Hepatocyte (in vitro differentiated cells): ENCODE measurements at regions not wholly inside any gene's neighbourhood (a gene's known extent, or its start where the extent isn't known, plus 50 kb on each side); places are given as distances from the start of the nearest gene placed in this dataset.
A peak's percentile ranks its signal among the peaks of the same experiment; 100 is the strongest.

Experiments used
- DNase-seq: peaks from one replicate; pipeline ENCODE4 v3.0.0-alpha.2; 2016; ENCODE audit warnings: low spot score
- H2AFZ ChIP-seq: fragments of 200-600 bp; sonication (generic); 2 replicates; pipeline ENCODE4 v1.6.0; 2016; ENCODE audit warnings: antibody characterized with exemption, mild to moderate bottlenecking
- H3K27ac ChIP-seq: fragments of 200-600 bp; sonication (generic); 2 replicates; pipeline ENCODE4 v1.5.1; 2016; ENCODE audit warnings: mild to moderate bottlenecking
- H3K27me3 ChIP-seq: fragments of 200-600 bp; sonication (generic); 2 replicates; pipeline ENCODE4 v1.6.1; 2016
- H3K36me3 ChIP-seq: fragments of 200-600 bp; sonication (generic); replicated peaks from 2 replicates; pipeline ENCODE4 v1.5.1; 2016; ENCODE audit warnings: low read depth; ENCODE audit not compliant: insufficient read depth
- H3K4me1 ChIP-seq: fragments of 200-600 bp; sonication (generic); 2 replicates; pipeline ENCODE4 v1.5.1; 2016; ENCODE audit warnings: mild to moderate bottlenecking, moderate library complexity; ENCODE audit not compliant: insufficient read depth
- H3K4me2 ChIP-seq: fragments of 200-600 bp; sonication (generic); 2 replicates; pipeline ENCODE4 v1.6.0; 2016
- H3K4me3 ChIP-seq: fragments of 200-600 bp; sonication (generic); 2 replicates; pipeline ENCODE4 v1.5.1; 2016; ENCODE audit warnings: mild to moderate bottlenecking
- H3K79me2 ChIP-seq: fragments of 200-600 bp; sonication (generic); 2 replicates; pipeline ENCODE4 v1.6.0; 2017; ENCODE audit warnings: mild to moderate bottlenecking
- H3K9me2 ChIP-seq: fragments of 200-600 bp; sonication (generic); replicated peaks from 2 replicates; pipeline ENCODE4 v1.6.0; 2017; ENCODE audit warnings: mild to moderate bottlenecking; ENCODE audit not compliant: insufficient read depth
- H3K9me3 ChIP-seq: fragments of 200-600 bp; sonication (generic); 2 replicates; pipeline ENCODE4 v1.5.1; 2016; ENCODE audit warnings: low read depth, mild to moderate bottlenecking
- H4K20me1 ChIP-seq: fragments of 200-600 bp; sonication (generic); 2 replicates; pipeline ENCODE4 v1.6.0; 2016; ENCODE audit warnings: mild to moderate bottlenecking; ENCODE audit not compliant: insufficient read depth, poor library complexity, severe bottlenecking
- CTCF ChIP-seq: fragments of 200-600 bp; sonication (generic); IDR thresholded peaks from 2 replicates; pipeline ENCODE4 v1.5.1; 2016; ENCODE audit warnings: antibody characterized with exemption, mild to moderate bottlenecking; ENCODE audit not compliant: poor library complexity
- EZH2 ChIP-seq: fragments of 200-600 bp; sonication (generic); IDR thresholded peaks from 2 replicates; pipeline ENCODE4 v1.6.1; 2016; ENCODE audit warnings: antibody characterized with exemption, mild to moderate bottlenecking, borderline replicate concordance
- EZH2phosphoT487 ChIP-seq: fragments of 200-600 bp; sonication (generic); IDR thresholded peaks from one replicate; pipeline ENCODE4 v1.6.1; 2018; ENCODE audit warnings: antibody characterized with exemption, mild to moderate bottlenecking, low read depth, moderate library complexity; ENCODE audit not compliant: unreplicated experiment, severe bottlenecking
- WGBS: methylation state at CpG from one replicate; pipeline ENCODE4 v1.1.6; 2016; ENCODE audit warnings: low lambda C conversion rate; ENCODE audit errors: missing lambda C conversion rate; 5-methylcytosine and 5-hydroxymethylcytosine counted together

DNA sequence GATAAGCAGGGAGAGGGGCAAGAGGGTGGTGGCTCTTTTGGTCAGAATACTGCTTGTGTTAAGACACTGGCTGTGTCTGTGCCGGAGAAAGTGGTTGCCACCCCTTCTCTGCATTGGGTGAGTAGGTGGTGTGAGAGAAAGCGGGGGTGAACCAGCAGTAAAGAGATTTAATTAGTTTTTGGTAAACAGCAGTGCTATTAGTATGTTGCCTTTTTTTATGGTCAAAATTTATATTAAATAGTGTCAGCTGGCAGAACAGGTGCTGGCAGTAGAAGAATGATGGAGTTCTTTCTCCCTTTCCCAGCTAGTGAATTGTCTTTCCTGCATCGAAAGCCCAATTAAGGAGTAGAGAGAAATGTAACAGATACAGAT, 181.6 kb downstream of the LARP7 start:
- peak overlapping the region; percentile 54 for H2AFZ ChIP-seq
- no peaks in the 10 kb centered on the region for H3K27me3 ChIP-seq
- H3K4me1 ChIP-seq: no peaks in the 10 kb centered on the region
- TF ChIP-seq EZH2 (no peak), CTCF (no peak), EZH2phosphoT487 (no peak)
- 56% methylated on average over 3 of the region's 3 CpGs for WGBS
- no peaks in the 10 kb centered on the region for H3K9me2 ChIP-seq
- H3K27ac ChIP-seq: peak overlapping the region; percentile 52
- no peaks in the 10 kb centered on the region for H4K20me1 ChIP-seq
- peak overlapping the region; percentile 23 for H3K4me3 ChIP-seq
- peak overlapping the region; percentile 77 for H3K4me2 ChIP-seq
- no peaks in the 10 kb centered on the region for H3K79me2 ChIP-seq
- DNase-seq: no peak
- no peaks in the 10 kb centered on the region for H3K9me3 ChIP-seq
- no peaks in the 10 kb centered on the region for H3K36me3 ChIP-seq

DNA sequence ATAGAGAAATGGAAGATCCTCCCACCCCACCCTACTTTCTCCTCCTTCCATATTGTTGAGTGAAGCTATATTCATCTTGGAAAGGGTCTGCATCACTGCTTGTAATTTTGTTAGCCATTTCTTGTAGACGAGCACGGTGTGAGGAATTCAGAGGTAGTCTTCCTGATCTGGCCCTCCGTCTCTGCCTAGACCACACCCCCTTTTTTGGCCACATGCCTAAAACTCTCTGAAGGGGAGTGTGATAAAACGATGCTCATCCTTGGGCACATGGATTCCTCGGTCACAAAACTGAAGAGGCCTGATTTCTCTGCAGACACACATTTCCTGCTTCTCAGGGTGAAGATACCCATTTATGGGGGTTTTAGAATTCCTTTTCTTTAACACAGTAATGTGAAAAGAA, 182.8 kb downstream of the LARP7 start:
- Histone ChIP-seq H3K27me3 (no peaks in the 10 kb centered on the region), H3K9me3 (no peaks in the 10 kb centered on the region), H3K79me2 (no peaks in the 10 kb centered on the region), H3K4me3 (no peak overlapping the region), H3K27ac (no peak overlapping the region), H2AFZ (no peak overlapping the region), H3K9me2 (no peaks in the 10 kb centered on the region), H3K4me2 (no peak overlapping the region), H3K36me3 (no peaks in the 10 kb centered on the region), H3K4me1 (no peaks in the 10 kb centered on the region), H4K20me1 (no peaks in the 10 kb centered on the region)
- 84% methylated on average over 5 of the region's 5 CpGs for WGBS
- DNase-seq: no peak
- TF ChIP-seq CTCF (no peak), EZH2 (no peak), EZH2phosphoT487 (no peak)

DNA sequence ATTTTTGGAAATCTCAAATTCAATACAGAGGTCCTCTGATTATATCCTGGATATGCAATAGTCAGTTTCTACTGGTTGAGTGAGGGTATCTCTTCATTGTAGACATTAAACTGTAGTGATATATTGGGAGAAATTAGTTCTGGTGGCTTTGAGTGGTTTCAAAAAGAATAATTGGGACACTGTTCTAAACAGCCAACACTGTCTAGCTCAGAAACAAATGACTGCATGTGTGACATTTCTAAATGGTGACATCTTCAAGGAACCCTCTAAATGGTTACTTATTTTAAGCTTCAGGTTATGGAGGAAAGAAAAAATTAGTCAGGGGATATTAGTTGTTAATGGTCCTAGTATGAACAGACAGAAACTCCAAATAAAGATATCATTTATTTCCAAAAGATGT, 186.2 kb downstream of the LARP7 start:
- Histone ChIP-seq H2AFZ (no peak overlapping the region), H4K20me1 (no peaks in the 10 kb centered on the region), H3K9me2 (no peaks in the 10 kb centered on the region), H3K4me3 (no peak overlapping the region), H3K27me3 (no peaks in the 10 kb centered on the region), H3K4me2 (no peak overlapping the region), H3K27ac (no peak overlapping the region), H3K4me1 (no peaks in the 10 kb centered on the region), H3K36me3 (no peaks in the 10 kb centered on the region), H3K9me3 (no peaks in the 10 kb centered on the region), H3K79me2 (no peaks in the 10 kb centered on the region)
- TF ChIP-seq EZH2 (no peak), CTCF (no peak), EZH2phosphoT487 (no peak)
- no peak for DNase-seq

- TF ChIP-seq EZH2phosphoT487 (no peak), EZH2 (no peak), CTCF (no peak)
- no peak overlapping the region for H3K27ac ChIP-seq
- H3K4me3 ChIP-seq: no peak overlapping the region
- H4K20me1 ChIP-seq: no peaks in the 10 kb centered on the region
- no peak overlapping the region for H2AFZ ChIP-seq
- H3K36me3 ChIP-seq: no peaks in the 10 kb centered on the region
- H3K4me1 ChIP-seq: no peaks in the 10 kb centered on the region
- no peaks in the 10 kb centered on the region for H3K9me3 ChIP-seq
- H3K79me2 ChIP-seq: no peaks in the 10 kb centered on the region
- DNase-seq: no peak
- no peaks in the 10 kb centered on the region for H3K27me3 ChIP-seq
- no peak overlapping the region for H3K4me2 ChIP-seq
- 77% methylated on average over 2 of the region's 2 CpGs for WGBS
- no peaks in the 10 kb centered on the region for H3K9me2 ChIP-seq
Measured at GRCh38 chr4:112823606-112824005, 186.7 kb downstream of the LARP7 start.
